ENCODE measurements at regions not wholly inside any gene's neighbourhood (a gene's known extent, or its start where the extent isn't known, plus 50 kb on each side); places are given as distances from the start of the nearest gene placed in this dataset.

GRCh38 chr3:178967177-178967532 lies 104.5 kb downstream of the ZMAT3 start:
- TF ChIP-seq CTCF (conservative IDR thresholded peaks at IDR 0.05; ENCODE audit: low read depth, low read length), result no peak
- TF ChIP-seq EZH2 (IDR thresholded peaks at IDR 0.05; ENCODE audit: borderline replicate concordance, low read depth, low read length, poor library complexity, severe bottlenecking), result no peak
